Suprapubic skin (tissue), 4 donors: ENCODE measurements at regions not wholly inside any gene's neighbourhood (a gene's known extent, or its start where the extent isn't known, plus 50 kb on each side); places are given as distances from the start of the nearest gene placed in this dataset.

Experiments used
- DNase-seq, 2 donors: peaks; one replicate each; pipeline ENCODE4 v3.0.0-alpha.2; 2019; ENCODE audit warnings: low spot score in 2 of 2
- H3K27ac ChIP-seq: fragments of 200-600 bp; sonication (generic); one replicate; pipeline ENCODE4 v1.5.1; 2019
- H3K27me3 ChIP-seq: fragments of 200-600 bp; sonication (generic); one replicate; pipeline ENCODE4 v1.5.1; 2019
- H3K36me3 ChIP-seq: fragments of 200-600 bp; sonication (generic); one replicate; pipeline ENCODE4 v1.5.1; 2019
- H3K4me1 ChIP-seq: fragments of 200-600 bp; sonication (generic); one replicate; pipeline ENCODE4 v1.5.1; 2019
- H3K4me3 ChIP-seq: fragments of 200-600 bp; sonication (generic); one replicate; pipeline ENCODE4 v1.5.1; 2019; ENCODE audit warnings: mild to moderate bottlenecking
- H3K9me3 ChIP-seq: fragments of 200-600 bp; sonication (generic); one replicate; pipeline ENCODE4 v1.5.1; 2019
- EP300 ChIP-seq: sonication (generic); formaldehyde crosslinking; IDR thresholded peaks from one replicate; pipeline ENCODE4 v1.6.1; 2017; ENCODE audit warnings: antibody characterized with exemption
- POLR2A ChIP-seq, 2 donors: fragments of 450-650 bp; IDR thresholded peaks; one replicate each; pipeline ENCODE4 v1.6.1; 2017; ENCODE audit warnings: antibody characterized with exemption in 2 of 2, mild to moderate bottlenecking in 2 of 2, moderate library complexity in 2 of 2
- POLR2AphosphoS5 ChIP-seq, 3 donors: sonication (generic); formaldehyde crosslinking; IDR thresholded peaks; one replicate each; pipeline ENCODE4 v1.6.1; 2017; ENCODE audit warnings: antibody characterized with exemption in 3 of 3
- WGBS: methylation state at CpG from one replicate; pipeline ENCODE4 v1.1.5; 2018; 5-methylcytosine and 5-hydroxymethylcytosine counted together
- TF ChIP-seq, protein P1 (sequence below), 2 donors: fragments of 200-600 bp in 1 of 2; fragments of 450-650 bp in 1 of 2; sonication (generic) in 1 of 2; IDR thresholded peaks; one replicate each; pipeline ENCODE4 v1.5.1; 2016 to 2019; ENCODE audit warnings: antibody characterized with exemption in 2 of 2, mild to moderate bottlenecking in 1 of 2, moderate library complexity in 1 of 2

DNA sequence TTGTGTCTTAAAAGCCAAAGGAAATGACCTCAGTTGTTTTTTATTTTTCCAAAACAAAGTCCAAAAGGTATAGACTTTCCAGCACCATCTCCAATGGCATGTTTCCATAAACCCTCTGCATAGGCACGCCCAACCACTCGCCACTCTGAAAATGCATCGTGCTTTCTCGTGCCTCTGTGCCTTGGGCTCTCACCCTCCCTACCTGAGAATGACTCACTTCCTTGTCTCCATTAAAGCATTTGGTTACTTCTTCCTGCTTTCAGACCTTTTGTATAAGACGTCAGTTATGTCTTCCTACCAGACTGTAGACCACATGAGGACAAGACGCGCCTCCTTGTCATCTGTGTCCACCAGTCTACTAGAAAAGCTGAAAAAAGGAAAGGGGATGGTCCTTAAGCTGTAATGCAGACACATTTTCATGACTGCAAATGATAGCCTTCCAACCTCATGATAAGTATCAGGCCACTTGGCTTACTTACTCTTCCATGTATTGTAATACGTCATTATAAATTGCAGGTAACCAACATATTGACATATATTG, 61.2 kb upstream of the CDYL start:
- TF ChIP-seq POLR2A (IDR thresholded peaks at IDR 0.05) (no peak), POLR2AphosphoS5 (IDR thresholded peaks at IDR 0.05) (no peak), EP300 (no peak)
- TF ChIP-seq, protein P1, sequence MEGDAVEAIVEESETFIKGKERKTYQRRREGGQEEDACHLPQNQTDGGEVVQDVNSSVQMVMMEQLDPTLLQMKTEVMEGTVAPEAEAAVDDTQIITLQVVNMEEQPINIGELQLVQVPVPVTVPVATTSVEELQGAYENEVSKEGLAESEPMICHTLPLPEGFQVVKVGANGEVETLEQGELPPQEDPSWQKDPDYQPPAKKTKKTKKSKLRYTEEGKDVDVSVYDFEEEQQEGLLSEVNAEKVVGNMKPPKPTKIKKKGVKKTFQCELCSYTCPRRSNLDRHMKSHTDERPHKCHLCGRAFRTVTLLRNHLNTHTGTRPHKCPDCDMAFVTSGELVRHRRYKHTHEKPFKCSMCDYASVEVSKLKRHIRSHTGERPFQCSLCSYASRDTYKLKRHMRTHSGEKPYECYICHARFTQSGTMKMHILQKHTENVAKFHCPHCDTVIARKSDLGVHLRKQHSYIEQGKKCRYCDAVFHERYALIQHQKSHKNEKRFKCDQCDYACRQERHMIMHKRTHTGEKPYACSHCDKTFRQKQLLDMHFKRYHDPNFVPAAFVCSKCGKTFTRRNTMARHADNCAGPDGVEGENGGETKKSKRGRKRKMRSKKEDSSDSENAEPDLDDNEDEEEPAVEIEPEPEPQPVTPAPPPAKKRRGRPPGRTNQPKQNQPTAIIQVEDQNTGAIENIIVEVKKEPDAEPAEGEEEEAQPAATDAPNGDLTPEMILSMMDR (IDR thresholded peaks at IDR 0.05), result no peak
- peak in 1 of 2 donors; percentile 24 for DNase-seq

GRCh38 chr6:4712291-4712690, 63.9 kb upstream of the CDYL start:
- H3K36me3 ChIP-seq, result no peaks in the 10 kb centered on the region
- DNase-seq, result no peak
- no peaks in the 10 kb centered on the region for H3K4me1 ChIP-seq
- H3K27ac ChIP-seq, result no peak overlapping the region
- no peak overlapping the region for H3K4me3 ChIP-seq
- no peaks in the 10 kb centered on the region for H3K9me3 ChIP-seq
- no peaks in the 10 kb centered on the region for H3K27me3 ChIP-seq
- TF ChIP-seq, protein P1 (IDR thresholded peaks at IDR 0.05), result no peak
- TF ChIP-seq EP300 (no peak), POLR2AphosphoS5 (IDR thresholded peaks at IDR 0.05) (no peak), POLR2A (IDR thresholded peaks at IDR 0.05) (no peak)
- WGBS, result 94% methylated on average over 8 of the region's 9 CpGs

More for the DNA sequence above, 61.2 kb upstream of the CDYL start:
- Histone ChIP-seq H3K27me3 (no peaks in the 10 kb centered on the region), H3K27ac (no peak overlapping the region), H3K9me3 (no peaks in the 10 kb centered on the region), H3K4me3 (no peak overlapping the region), H3K36me3 (no peaks in the 10 kb centered on the region), H3K4me1 (no peaks in the 10 kb centered on the region)
- 61% methylated on average over 8 of the region's 8 CpGs for WGBS

DNA sequence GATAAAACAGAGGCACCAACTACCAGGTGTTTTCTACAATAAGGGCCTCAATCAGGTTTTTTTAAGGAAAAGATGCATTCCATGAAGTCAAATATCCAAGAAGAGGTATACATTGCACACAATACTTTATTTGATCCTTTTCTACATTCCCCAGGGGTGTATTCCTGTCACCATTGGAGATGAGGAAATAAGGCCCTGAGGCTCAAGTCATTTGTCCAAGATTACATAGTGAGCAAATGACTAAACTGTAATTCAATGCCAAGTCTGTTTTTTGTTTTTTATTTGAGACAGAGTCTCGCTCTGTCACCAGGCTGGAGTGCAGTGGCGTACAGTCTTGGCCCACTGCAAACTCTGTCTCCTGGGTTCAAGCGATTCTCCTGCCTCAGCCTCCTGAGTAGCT, 69.2 kb upstream of the CDYL start:
- Histone ChIP-seq H3K27ac (no peak overlapping the region), H3K27me3 (no peaks in the 10 kb centered on the region), H3K4me3 (no peak overlapping the region), H3K9me3 (no peaks in the 10 kb centered on the region), H3K4me1 (no peaks in the 10 kb centered on the region), H3K36me3 (no peaks in the 10 kb centered on the region)
- DNase-seq, result no peak
- TF ChIP-seq, protein P1 (IDR thresholded peaks at IDR 0.05), result no peak
- TF ChIP-seq EP300 (no peak), POLR2A (IDR thresholded peaks at IDR 0.05) (no peak), POLR2AphosphoS5 (IDR thresholded peaks at IDR 0.05) (no peak)
- WGBS, result 83% methylated on average over 3 of the region's 3 CpGs

GRCh38 chr6:4705809-4706208, 70.4 kb upstream of the CDYL start:
- Histone ChIP-seq H3K27me3 (no peaks in the 10 kb centered on the region), H3K27ac (no peak overlapping the region), H3K9me3 (no peaks in the 10 kb centered on the region), H3K4me3 (no peak overlapping the region), H3K36me3 (no peaks in the 10 kb centered on the region), H3K4me1 (no peaks in the 10 kb centered on the region)
- TF ChIP-seq EP300 (no peak), POLR2AphosphoS5 (IDR thresholded peaks at IDR 0.05) (no peak), POLR2A (IDR thresholded peaks at IDR 0.05) (no peak)
- TF ChIP-seq, protein P1 (IDR thresholded peaks at IDR 0.05), result no peak
- WGBS, result 85% methylated on average over 5 of the region's 5 CpGs
- no peak for DNase-seq

DNA sequence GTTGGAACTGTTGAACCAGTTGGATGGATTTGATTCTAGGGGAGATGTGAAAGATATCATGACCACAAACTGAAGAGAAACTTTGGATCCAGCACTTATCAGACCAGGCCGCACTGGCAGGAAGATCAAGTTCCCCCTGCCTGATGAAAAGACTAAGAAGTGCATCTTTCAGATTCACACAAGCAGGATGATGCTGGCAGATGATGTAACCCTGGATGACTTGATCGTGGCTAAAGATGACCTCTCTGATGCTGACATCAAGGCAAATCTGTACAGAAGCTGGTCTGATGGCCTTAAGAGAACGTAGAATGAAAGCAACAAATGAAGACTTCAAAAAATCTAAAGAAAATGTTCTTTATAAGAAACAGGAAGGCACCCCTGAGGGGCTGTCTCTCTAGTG, 72.8 kb upstream of the CDYL start:
- H3K4me3 ChIP-seq, result no peak overlapping the region
- WGBS, result 60% methylated on average over 3 of the region's 3 CpGs
- DNase-seq, result no peak

More for the DNA sequence above, 72.8 kb upstream of the CDYL start:
- Histone ChIP-seq H3K9me3 (no peaks in the 10 kb centered on the region), H3K27ac (no peak overlapping the region), H3K4me1 (no peaks in the 10 kb centered on the region), H3K27me3 (no peaks in the 10 kb centered on the region), H3K36me3 (no peaks in the 10 kb centered on the region)
- TF ChIP-seq POLR2AphosphoS5 (IDR thresholded peaks at IDR 0.05) (no peak), POLR2A (IDR thresholded peaks at IDR 0.05) (no peak), EP300 (no peak)
- TF ChIP-seq, protein P1 (IDR thresholded peaks at IDR 0.05), result no peak
